GM23338 (cell line): ENCODE measurements at regions not wholly inside any gene's neighbourhood (a gene's known extent, or its start where the extent isn't known, plus 50 kb on each side); places are given as distances from the start of the nearest gene placed in this dataset.
A peak's percentile ranks its signal among the peaks of the same experiment; 100 is the strongest.

Experiments used
- ATAC-seq: fragments of 200-7000 bp; cut with Tn5 transposase; 3 replicates; pipeline ENCODE4 v1.9.1; 2020
- DNase-seq: peaks from one replicate; pipeline ENCODE4 v3.0.0-alpha.2; 2015; ENCODE audit warnings: low spot score
- H2AFZ ChIP-seq: fragments of 200-600 bp; sonication (generic); 2 replicates; pipeline ENCODE4 v1.8.0; 2016; ENCODE audit warnings: antibody characterized with exemption, mild to moderate bottlenecking, moderate library complexity
- H3F3A ChIP-seq: fragments of 200-600 bp; sonication (generic); replicated peaks from 2 replicates; pipeline ENCODE4 v1.8.0; 2017; ENCODE audit warnings: antibody characterized with exemption, mixed run types, low read depth
- H3K27ac ChIP-seq: fragments of 200-600 bp; sonication (generic); 2 replicates; pipeline ENCODE4 v1.6.1; 2016; ENCODE audit warnings: low read depth
- H3K27me3 ChIP-seq: fragments of 200-600 bp; sonication (generic); 2 replicates; pipeline ENCODE4 v1.8.0; 2016; ENCODE audit warnings: mild to moderate bottlenecking, mixed run types, moderate library complexity; ENCODE audit not compliant: insufficient read depth
- H3K36me3 ChIP-seq: fragments of 200-600 bp; sonication (generic); 2 replicates; pipeline ENCODE4 v1.8.0; 2016; ENCODE audit warnings: mild to moderate bottlenecking; ENCODE audit not compliant: insufficient read depth
- H3K4me1 ChIP-seq: fragments of 200-600 bp; sonication (generic); 2 replicates; pipeline ENCODE4 v1.8.0; 2016; ENCODE audit warnings: mild to moderate bottlenecking, moderate library complexity; ENCODE audit not compliant: insufficient read depth
- H3K4me2 ChIP-seq: fragments of 200-600 bp; sonication (generic); 2 replicates; pipeline ENCODE4 v1.7.1; 2017; ENCODE audit warnings: mixed run types
- H3K4me3 ChIP-seq: fragments of 200-600 bp; sonication (generic); 2 replicates; pipeline ENCODE4 v1.6.1; 2016; ENCODE audit warnings: mixed run types
- H3K79me2 ChIP-seq: fragments of 200-600 bp; sonication (generic); replicated peaks from 2 replicates; pipeline ENCODE4 v1.8.0; 2017; ENCODE audit warnings: mild to moderate bottlenecking; ENCODE audit not compliant: insufficient read depth
- H3K9me2 ChIP-seq: fragments of 200-600 bp; sonication (generic); 2 replicates; pipeline ENCODE4 v1.8.0; 2017; ENCODE audit not compliant: insufficient read depth
- H4K20me1 ChIP-seq: fragments of 200-600 bp; sonication (generic); replicated peaks from 2 replicates; pipeline ENCODE4 v1.8.0; 2017; ENCODE audit warnings: mild to moderate bottlenecking; ENCODE audit not compliant: insufficient read depth
- H3K27ac Mint-ChIP-seq: 2 replicates; pipeline ENCODE4 v1.8.0; 2020; ENCODE audit warnings: inconsistent platforms, mild to moderate bottlenecking, moderate library complexity, mixed read lengths
- H3K27me3 Mint-ChIP-seq: 3 replicates; pipeline ENCODE4 v1.8.0; 2022; ENCODE audit warnings: low read depth, mild to moderate bottlenecking, moderate library complexity, mixed read lengths, inconsistent platforms; ENCODE audit not compliant: insufficient read depth, poor library complexity
- H3K36me3 Mint-ChIP-seq: 3 replicates; pipeline ENCODE4 v1.8.0; 2021; ENCODE audit warnings: low read depth, mild to moderate bottlenecking, inconsistent platforms, moderate library complexity, mixed read lengths
- H3K4me1 Mint-ChIP-seq: 3 replicates; pipeline ENCODE4 v1.8.0; 2020; ENCODE audit warnings: mild to moderate bottlenecking, inconsistent platforms, mixed read lengths
- H3K4me3 Mint-ChIP-seq: 3 replicates; pipeline ENCODE4 v1.8.0; 2021; ENCODE audit warnings: moderate library complexity, mild to moderate bottlenecking, inconsistent platforms, mixed read lengths
- H3K9me3 Mint-ChIP-seq: 3 replicates; pipeline ENCODE4 v1.8.0; 2020; ENCODE audit warnings: moderate library complexity, mild to moderate bottlenecking, inconsistent platforms, mixed read lengths
- CTCF ChIP-seq, 2 experiments: fragments of 200-600 bp in 1 of 2; sonication (generic) in 1 of 2; conservative IDR thresholded peaks; 2 replicates each; pipeline versions ENCODE4 v1.5.1 to v1.6.1; 2016 to 2017; ENCODE audit warnings: antibody characterized with exemption in 2 of 2, low read depth in 2 of 2, mild to moderate bottlenecking in 2 of 2, moderate library complexity in 1 of 2
- EZH2phosphoT487 ChIP-seq: fragments of 200-600 bp; sonication (generic); IDR thresholded peaks from one replicate; pipeline ENCODE4 v1.8.1; 2018; ENCODE audit warnings: antibody characterized with exemption; ENCODE audit not compliant: unreplicated experiment
- JUNB ChIP-seq: IDR thresholded peaks from one replicate; pipeline ENCODE4 v1.6.1; 2016; ENCODE audit warnings: antibody characterized with exemption; ENCODE audit not compliant: unreplicated experiment
- NANOG ChIP-seq: IDR thresholded peaks from 2 replicates; pipeline ENCODE4 v1.6.1; 2016; ENCODE audit warnings: antibody characterized with exemption, borderline replicate concordance
- REST ChIP-seq: IDR thresholded peaks from one replicate; pipeline ENCODE4 v1.6.1; 2018; ENCODE audit warnings: antibody characterized with exemption; ENCODE audit not compliant: unreplicated experiment
- ZNF114 ChIP-seq: fragments of 250-450 bp; sonication (Bioruptor Pico); IDR thresholded peaks from 2 replicates; pipeline ENCODE4 v1.5.0; 2020; ENCODE audit warnings: mild to moderate bottlenecking, moderate library complexity
- ZNF331 ChIP-seq: fragments of 250-450 bp; sonication (Bioruptor Pico); IDR thresholded peaks from 2 replicates; pipeline ENCODE4 v1.5.0; 2020; ENCODE audit warnings: low read depth, mild to moderate bottlenecking, moderate library complexity
- ZNF462 ChIP-seq: fragments of 250-450 bp; sonication (Bioruptor Pico); IDR thresholded peaks from 2 replicates; pipeline ENCODE4 v1.5.0; 2020; ENCODE audit warnings: mild to moderate bottlenecking, moderate library complexity

GRCh38 chr2:64922482-64923384 is 66.5 kb upstream of the SLC1A4 start:
- no peak overlapping the region for H2AFZ ChIP-seq
- H3K27ac Mint-ChIP-seq: no peak overlapping the region
- peaks cover 19% of the 10 kb centered on the region for H3K36me3 Mint-ChIP-seq
- H3K27me3 ChIP-seq: peaks cover 5% of the 10 kb centered on the region
- H3K27ac ChIP-seq: no peak overlapping the region
- peak; percentile 56 to 65 for TF ChIP-seq CTCF (conservative IDR thresholded peaks at IDR 0.05; ENCODE audit: low read depth in 2 of 2)
- no peak for TF ChIP-seq REST
- H3K4me3 Mint-ChIP-seq: no peak overlapping the region
- H3K9me2 ChIP-seq: no peaks in the 10 kb centered on the region
- H3K27me3 Mint-ChIP-seq: peaks cover 7% of the 10 kb centered on the region
- ATAC-seq (peak; percentile 12; the same call in 2 of the 3 replicates), DNase-seq (peak; percentile 73)
- no peak overlapping the region for H3K4me2 ChIP-seq
- H3F3A ChIP-seq: no peaks in the 10 kb centered on the region
- H3K9me3 Mint-ChIP-seq: peaks cover 35% of the 10 kb centered on the region
- H3K36me3 ChIP-seq: no peaks in the 10 kb centered on the region; the same call in 1 of the 2 replicates
- peaks cover 18% of the 10 kb centered on the region for H3K4me1 Mint-ChIP-seq
- H4K20me1 ChIP-seq: no peaks in the 10 kb centered on the region
- H3K79me2 ChIP-seq: no peaks in the 10 kb centered on the region
- H3K4me1 ChIP-seq: peaks cover 4% of the 10 kb centered on the region; the same call in 1 of the 2 replicates
- no peak overlapping the region for H3K4me3 ChIP-seq

GRCh38 chr2:64923385-64923710 is 65.9 kb upstream of the SLC1A4 start:
- no peak for ATAC-seq
- TF ChIP-seq JUNB: no peak
- TF ChIP-seq NANOG: no peak
- TF ChIP-seq ZNF331 (CRISPR knock-in tag): no peak
- TF ChIP-seq ZNF114 (CRISPR knock-in tag): no peak
- TF ChIP-seq ZNF462 (CRISPR knock-in tag): no peak
- TF ChIP-seq EZH2phosphoT487: no peak
- H3K27ac ChIP-seq: no peak overlapping the region
- H3K36me3 Mint-ChIP-seq: peaks cover 19% of the 10 kb centered on the region
- H4K20me1 ChIP-seq: no peaks in the 10 kb centered on the region
- H3K27me3 Mint-ChIP-seq: peaks cover 7% of the 10 kb centered on the region
- H3K79me2 ChIP-seq: no peaks in the 10 kb centered on the region
- H3K36me3 ChIP-seq: no peaks in the 10 kb centered on the region; the same call in 1 of the 2 replicates
- peaks cover 12% of the 10 kb centered on the region for H3K4me1 Mint-ChIP-seq
- no peak for DNase-seq
- H3K27ac Mint-ChIP-seq: no peak overlapping the region
- H3F3A ChIP-seq: no peaks in the 10 kb centered on the region
- peaks cover 5% of the 10 kb centered on the region for H3K27me3 ChIP-seq
- no peak overlapping the region for H3K4me3 Mint-ChIP-seq
- no peaks in the 10 kb centered on the region for H3K9me2 ChIP-seq
- H2AFZ ChIP-seq: no peak overlapping the region
- peaks cover 36% of the 10 kb centered on the region for H3K9me3 Mint-ChIP-seq
- peaks cover 4% of the 10 kb centered on the region; the same call in 1 of the 2 replicates for H3K4me1 ChIP-seq
- H3K4me3 ChIP-seq: no peak overlapping the region
- H3K4me2 ChIP-seq: no peak overlapping the region
